ENCODE measurements at regions not wholly inside any gene's neighbourhood (a gene's known extent, or its start where the extent isn't known, plus 50 kb on each side); places are given as distances from the start of the nearest gene placed in this dataset.

- TF ChIP-seq ZFX (IDR thresholded peaks at IDR 0.05) (no peak), CTCF (conservative IDR thresholded peaks at IDR 0.05) (0 out of 2 replicates have a peak, but pooled peaks have one; percentile 6)
- H3K27ac ChIP-seq, result no peak overlapping the region
Observed at GRCh38 chr10:29132551-29133111, 156.2 kb upstream of the LYZL1 start.

- no peak overlapping the region for H3K27ac ChIP-seq
- TF ChIP-seq CTCF (conservative IDR thresholded peaks at IDR 0.05) (no peak), ZFX (IDR thresholded peaks at IDR 0.05) (no peak)
Observed at GRCh38 chr10:29135337-29135736, 153.5 kb upstream of the LYZL1 start.

GRCh38 chr10:29136411-29136810 lies 152.5 kb upstream of the LYZL1 start:
- TF ChIP-seq ZFX (IDR thresholded peaks at IDR 0.05) (no peak), CTCF (conservative IDR thresholded peaks at IDR 0.05) (no peak)
- H3K27ac ChIP-seq, result no peak overlapping the region

- no peak overlapping the region for H3K27ac ChIP-seq
- TF ChIP-seq ZFX (IDR thresholded peaks at IDR 0.05), result no peak
- TF ChIP-seq CTCF (conservative IDR thresholded peaks at IDR 0.05), result no peak
Observed at GRCh38 chr10:29140151-29140550, 148.7 kb upstream of the LYZL1 start.

- TF ChIP-seq CTCF (conservative IDR thresholded peaks at IDR 0.05) (no peak), ZFX (IDR thresholded peaks at IDR 0.05) (no peak)
- no peak overlapping the region for H3K27ac ChIP-seq
Observed at GRCh38 chr10:29140991-29141390, 147.9 kb upstream of the LYZL1 start.

- TF ChIP-seq CTCF (conservative IDR thresholded peaks at IDR 0.05) (no peak), ZFX (IDR thresholded peaks at IDR 0.05) (no peak)
- H3K27ac ChIP-seq, result no peak overlapping the region
Observed at GRCh38 chr10:29141761-29142160, 147.1 kb upstream of the LYZL1 start.

- TF ChIP-seq CTCF (conservative IDR thresholded peaks at IDR 0.05), result no peak
- TF ChIP-seq ZFX (IDR thresholded peaks at IDR 0.05), result no peak
- peak overlapping the region; percentile 46 for H3K27ac ChIP-seq
Observed at GRCh38 chr10:29142516-29143314, 146.2 kb upstream of the LYZL1 start.
